ENCODE measurements at regions not wholly inside any gene's neighbourhood (a gene's known extent, or its start where the extent isn't known, plus 50 kb on each side); places are given as distances from the start of the nearest gene placed in this dataset.

DNA sequence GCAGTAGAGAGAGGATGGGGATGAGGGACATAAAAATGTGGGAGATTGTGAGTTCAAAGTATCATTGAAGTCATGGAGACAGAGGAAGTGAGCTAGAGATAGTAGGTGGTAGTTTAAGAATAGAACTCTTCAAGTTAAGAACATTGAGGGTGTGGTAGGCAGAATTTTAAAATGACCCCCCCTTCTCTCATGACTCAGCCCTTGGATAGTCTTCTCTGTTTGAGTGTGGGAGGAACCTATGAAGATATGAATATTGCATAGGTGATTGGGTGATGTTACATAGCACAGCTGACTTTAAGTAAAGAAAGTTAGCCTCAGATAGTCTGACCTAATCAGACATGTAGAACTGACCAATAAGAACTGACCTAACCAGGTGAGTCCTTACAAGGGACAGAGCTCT lies 418.6 kb downstream of the FOXO1 start:
- DNase-seq (ENCODE audit: low read depth) = no peak

DNA sequence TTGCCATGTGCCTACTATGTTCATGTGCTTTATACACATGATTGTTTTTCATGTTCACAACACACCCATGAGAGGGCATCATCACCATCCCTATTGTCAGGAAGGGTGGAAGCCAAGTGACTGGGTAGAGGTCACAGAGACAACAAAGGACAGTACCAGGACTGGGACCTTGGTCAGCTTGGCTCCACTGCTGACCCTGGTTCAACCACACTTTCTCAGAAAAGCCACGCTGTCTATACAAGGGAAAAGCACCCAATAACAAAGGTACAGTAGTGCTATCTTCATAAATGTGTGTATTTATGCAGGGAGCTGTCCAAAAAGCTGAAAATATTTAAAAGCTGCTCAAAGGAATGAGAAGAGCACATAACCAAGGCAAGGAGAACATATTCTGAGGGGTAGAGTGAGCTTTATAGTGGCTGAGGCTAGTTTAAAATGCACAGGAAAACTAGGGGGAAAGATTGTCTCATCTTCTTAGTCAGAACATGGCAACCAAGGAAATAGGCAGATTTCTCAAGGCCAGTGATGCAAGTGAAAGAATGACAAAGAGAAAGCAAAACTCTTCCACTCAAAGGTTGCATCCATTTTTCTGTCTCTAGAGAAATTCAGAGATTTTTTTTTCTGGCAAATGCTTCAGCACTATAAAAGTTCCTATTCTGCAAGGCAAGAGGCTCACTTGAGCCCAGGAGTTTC lies 415.0 kb downstream of the FOXO1 start:
- DNase-seq (ENCODE audit: low read depth) = peak; percentile 19

DNA sequence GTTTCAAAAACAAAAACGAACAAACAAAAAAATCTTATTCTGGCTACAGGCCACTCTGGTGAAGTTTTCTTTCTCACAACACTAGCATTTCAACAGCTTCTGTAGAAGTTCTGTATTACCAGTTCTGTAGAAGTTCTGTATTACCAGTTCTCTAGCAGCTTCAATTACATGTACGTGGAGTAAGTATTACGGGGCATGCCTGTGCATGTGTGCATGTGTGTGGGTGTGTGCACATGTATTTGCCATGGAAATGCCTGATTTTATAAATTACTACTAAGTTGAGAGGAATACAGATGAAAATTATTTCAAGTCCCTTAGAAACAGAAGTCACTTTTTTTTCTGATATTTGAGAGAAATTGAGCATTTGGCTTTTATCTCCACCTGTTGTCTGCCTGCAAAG lies 414.2 kb downstream of the FOXO1 start:
- DNase-seq (ENCODE audit: low read depth) = no peak

DNA sequence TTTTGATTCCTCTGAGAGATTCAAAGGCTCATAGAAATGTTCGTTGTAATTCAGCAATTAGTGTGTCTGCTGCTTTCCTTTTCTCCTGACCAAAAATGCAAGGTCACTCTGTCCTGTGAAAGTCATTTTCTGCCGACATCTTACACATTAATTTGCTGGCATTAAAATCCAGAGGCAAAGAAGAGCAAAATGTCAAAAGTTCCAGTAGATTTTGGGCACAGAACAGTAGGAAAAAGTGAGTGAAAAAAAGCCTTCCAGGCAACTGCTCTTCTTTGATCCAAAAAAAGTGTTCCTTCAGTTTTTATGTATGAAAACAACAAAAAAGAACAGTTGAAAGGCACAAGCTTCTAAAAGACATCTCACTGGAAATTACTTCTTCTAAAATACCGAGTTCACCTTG lies 413.8 kb downstream of the FOXO1 start:
- no peak for DNase-seq (ENCODE audit: low read depth)

DNA sequence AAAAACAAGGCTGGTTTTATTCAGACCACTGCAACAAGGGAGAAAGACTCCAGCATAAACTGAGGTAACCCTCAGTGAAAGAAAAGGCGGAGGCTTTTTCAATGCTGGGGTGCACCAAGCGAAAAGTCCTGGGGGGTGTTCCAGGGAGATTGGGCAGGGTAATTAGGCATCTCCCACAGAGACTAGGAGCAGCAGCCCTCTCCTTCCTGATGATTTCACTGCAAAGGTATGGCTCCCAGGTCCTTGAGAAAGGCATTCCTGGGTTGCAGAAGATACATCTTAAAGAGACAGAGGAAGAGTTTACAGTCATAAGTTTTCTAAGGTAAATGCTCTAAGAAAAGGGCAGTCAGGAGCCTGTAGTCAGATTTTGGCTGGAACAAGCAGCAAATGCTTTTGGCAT lies 412.0 kb downstream of the FOXO1 start:
- peak; percentile 50 for DNase-seq (ENCODE audit: low read depth)

DNA sequence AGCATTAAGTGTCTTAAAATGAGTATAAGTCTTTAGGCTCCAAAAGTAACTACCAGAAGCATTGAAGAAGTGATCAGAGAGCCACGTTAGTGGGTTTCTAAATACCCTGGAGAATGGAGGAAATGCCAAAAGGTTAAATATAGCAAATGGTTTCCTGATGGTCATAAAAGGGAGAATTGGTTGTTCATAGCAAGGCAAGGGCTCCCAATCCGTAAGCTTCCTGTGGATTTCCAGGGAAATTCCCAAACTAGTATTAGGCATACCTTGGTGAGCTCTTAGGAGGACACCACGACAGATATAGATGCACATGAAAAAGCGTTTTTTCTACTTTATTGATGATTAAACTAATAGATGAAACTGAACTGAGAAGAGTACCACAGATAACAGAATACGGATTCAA lies 410.9 kb downstream of the FOXO1 start:
- no peak for DNase-seq (ENCODE audit: low read depth)

DNA sequence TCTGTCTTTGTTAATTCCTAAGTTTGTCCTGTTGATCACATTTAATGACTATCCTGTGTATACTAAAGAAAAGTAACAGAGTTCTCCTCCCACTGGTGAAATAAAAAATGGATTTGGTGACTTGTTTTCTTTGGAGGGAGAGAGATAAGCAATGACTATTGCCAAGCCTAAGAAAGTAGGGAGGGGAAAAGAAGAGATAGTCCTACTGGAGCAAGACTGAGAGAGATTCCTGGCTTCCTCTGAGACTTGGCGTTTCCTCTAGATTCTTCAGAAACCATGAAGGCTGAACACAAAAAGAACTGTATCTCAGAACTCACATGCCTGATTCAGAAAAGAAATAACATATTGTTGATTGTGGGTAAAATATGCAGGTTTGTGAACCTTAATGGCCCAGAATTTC lies 406.5 kb downstream of the FOXO1 start:
- DNase-seq (ENCODE audit: low read depth) = no peak

DNA sequence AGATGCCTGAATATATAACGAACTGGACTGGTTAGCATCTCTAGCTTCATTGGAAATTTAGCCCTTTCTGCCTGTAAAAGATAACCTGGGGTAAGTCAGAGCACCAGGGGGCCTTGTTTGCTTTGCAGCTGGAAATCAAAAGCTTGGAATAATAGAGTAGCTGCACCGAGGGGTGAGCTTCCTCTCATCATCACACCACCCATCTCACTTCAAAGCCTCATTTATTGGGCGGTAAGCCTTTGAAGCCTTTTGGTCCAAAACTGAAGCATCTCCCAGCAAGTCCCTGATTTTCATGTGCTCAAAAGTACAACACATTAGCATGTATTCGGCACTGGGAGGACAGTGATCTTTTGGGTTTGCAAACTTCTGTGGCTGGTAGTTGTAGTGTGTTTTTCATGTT lies 405.1 kb downstream of the FOXO1 start:
- DNase-seq (ENCODE audit: low read depth) = no peak

DNA sequence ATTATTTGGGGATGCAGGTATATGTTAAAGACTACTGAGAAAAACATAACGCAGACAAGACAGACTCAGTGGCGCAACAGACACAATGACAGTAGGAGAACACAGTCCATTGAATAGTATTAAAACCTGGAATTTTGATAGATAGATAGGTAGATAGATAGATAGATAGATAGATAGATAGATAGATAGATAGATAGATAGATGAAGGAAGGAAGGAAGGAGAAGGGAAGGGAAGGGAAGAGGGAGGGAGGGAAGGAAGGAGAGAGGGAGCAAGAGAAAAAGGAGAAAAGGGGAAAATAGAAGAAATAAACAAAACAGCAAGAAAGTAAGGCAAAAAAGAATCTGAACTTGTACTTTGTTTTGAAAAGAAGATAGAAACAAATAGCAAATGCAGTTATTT lies 404.5 kb downstream of the FOXO1 start:
- no peak for DNase-seq (ENCODE audit: low read depth)

DNA sequence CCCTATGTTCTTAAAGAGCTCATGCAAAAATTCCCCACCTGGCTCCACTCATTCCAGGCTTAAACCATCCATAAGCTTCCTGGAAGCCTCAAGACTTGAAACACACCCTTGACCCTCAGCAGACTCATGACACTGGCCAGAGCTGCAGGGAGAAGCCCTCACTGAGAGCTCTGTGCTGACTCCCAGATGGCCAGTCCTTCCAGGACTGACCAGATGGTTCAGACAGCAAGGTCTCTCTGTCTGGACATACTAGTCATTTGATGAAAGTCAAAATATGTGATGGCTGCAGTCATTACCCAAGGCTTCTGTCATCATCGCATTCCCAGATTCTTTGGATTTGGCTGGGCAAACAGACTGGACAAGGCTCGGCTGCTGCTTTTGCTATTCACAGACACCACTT lies 397.4 kb downstream of the FOXO1 start:
- DNase-seq (ENCODE audit: low read depth) = no peak

DNA sequence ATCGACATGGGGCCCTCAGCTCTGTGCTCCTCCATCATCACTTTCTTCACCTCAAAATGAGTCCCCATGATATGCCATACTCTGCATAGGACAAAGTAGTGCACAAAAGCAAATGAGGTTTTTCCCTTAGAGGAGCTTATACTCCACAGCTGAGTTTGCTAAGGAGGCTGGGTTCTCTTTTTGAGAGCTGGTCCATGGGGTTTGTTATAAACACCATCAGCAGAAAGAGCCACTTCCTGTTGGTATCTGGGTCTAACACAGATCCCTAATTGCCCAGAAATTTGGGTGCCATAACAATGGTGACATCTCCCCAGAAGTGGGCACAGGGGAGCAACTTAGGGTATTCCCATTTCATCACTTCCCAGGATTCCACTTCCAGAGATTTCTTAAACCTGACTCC lies 395.7 kb downstream of the FOXO1 start:
- DNase-seq (ENCODE audit: low read depth) = no peak

DNA sequence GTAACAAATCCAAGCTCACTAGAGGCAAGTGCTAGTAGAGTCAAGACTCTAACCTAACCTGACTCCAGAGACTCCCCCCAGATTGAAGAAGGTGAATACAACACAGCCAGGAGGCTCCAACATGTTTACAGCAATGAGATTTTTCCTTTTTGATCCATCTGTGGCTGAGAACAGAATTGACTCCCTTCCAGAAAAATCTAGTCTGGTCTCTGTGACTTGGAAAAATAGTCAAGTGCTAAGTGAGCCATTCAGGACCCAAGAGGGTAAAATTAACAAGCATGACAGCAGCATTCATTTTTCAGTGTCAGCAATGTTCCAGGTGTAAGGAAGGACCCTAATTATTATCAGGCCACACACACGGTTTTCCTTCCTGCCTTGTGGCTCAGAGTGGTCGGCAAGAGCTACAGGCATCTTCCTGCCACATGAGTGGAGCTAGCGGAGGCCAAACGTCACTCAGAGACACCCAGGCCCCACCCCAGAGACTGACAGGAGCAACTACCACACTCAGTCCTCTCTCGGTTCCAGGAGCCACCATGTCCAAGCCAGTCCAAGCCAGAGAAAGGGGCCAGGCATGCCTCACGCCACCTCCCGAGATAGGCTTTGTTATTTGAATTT lies 395.1 kb downstream of the FOXO1 start:
- DNase-seq (ENCODE audit: low read depth) = no peak

DNA sequence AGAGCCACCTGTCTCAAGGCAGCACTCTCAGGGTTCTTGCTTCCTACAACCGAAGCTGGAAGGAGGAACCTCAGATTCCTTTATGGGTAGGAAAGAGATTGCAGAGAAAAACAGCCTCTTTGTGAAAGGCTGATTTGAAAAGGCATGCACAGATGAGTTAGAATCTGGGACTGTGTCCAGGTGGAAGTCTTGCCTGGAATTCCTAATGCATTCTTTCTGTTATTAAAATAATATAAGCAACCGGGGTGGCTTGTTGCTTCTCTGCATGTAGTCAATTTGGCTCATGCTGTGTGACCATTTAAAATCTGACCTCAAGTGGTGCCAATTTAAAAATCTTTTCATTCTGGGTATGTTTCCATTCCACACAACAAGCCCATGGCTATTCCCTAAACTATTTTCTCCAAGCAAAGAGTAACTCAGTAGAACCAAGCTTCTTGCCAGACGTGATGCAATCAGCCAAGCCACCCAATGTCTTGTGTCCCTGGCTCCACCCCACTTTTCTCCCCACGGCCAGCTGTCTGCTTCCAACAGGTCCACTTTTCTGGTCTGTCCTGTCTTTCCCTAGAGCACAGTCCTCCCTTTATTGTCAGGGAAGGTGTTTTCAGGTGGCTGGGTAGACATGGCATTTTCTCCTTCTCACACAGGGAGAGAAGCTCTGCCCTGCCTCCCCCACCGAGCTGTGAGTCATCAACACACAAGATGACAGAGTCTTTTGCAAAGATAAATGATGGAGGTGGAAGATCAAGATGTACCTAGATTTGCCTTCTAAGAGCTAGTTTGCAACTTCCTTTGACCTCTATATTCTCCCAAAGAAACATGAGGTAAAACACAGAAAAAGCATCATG lies 394.3 kb downstream of the FOXO1 start:
- DNase-seq (ENCODE audit: low read depth) = peak; percentile 80

DNA sequence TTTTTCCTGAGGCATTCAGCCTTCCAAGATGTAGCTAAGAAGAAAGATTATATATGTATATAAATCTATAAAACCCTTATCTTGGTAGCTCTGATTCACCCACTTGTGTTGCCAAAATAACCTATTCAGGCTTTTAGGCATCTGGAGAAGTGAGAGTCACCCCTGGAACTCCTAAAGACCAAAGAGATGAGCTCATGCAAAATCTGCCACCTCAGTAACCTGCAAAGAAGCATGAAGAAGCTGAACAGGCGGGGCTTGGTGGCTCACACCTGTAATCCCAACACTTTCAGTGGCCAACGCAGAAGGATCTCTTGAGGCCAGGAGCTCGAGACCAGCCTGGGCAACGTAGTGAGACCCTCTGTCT lies 393.7 kb downstream of the FOXO1 start:
- DNase-seq (ENCODE audit: low read depth) = peak; percentile 70

DNA sequence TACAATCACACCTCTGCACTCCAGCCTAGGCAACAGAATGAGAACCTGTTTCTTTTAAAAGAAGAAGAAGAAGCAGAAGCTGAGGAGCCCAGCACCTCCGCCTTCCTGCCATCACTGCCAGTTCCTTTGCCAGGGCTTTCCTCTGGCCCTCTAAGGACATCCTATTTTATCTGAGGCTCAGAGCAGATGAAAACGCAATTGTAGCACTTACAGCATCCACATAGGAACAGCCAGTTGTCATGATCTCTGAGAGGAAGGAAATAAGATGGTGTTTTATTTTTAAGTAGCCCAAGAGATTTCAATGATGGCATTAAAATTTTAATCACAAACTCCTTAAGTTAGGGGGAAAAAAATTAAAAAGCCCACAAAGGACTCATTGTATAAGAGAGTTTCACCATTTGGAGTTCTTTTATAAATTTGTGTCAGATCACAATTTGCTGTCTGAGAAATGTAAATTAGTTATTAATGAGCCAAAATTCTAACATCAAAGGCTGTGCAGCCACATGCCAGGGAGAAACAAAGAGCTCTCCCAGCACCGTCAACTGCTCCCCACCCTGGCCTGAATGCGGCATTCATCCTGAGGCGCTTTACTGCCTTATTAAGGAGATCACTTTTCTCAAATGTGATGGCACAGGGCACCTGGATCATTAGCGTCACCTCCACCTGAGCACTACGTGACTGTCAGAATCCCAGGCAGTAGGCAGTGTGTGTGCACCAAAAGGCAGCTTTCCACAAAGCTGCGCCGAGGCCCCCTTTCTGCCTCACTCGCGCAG lies 393.0 kb downstream of the FOXO1 start:
- no peak for DNase-seq (ENCODE audit: low read depth)

DNA sequence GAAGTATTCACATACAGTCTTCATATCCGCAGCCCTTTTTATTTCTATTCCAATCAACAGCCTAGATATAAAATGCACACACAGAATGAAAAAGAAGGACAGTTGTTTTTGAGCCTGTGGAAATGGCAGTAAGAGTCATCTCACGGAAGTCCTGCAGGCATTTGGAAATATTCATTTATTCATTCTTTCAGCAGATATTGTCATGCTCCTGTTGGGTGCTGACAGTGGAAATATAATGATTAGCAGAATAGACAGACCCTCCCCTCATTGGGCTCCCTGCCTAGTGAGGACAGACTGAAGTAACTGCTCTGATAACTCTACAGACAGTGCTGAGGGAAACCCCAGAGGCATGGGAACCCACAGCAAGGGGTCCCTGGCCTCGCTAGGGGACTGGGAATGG lies 392.3 kb downstream of the FOXO1 start:
- DNase-seq (ENCODE audit: low read depth) = no peak

DNA sequence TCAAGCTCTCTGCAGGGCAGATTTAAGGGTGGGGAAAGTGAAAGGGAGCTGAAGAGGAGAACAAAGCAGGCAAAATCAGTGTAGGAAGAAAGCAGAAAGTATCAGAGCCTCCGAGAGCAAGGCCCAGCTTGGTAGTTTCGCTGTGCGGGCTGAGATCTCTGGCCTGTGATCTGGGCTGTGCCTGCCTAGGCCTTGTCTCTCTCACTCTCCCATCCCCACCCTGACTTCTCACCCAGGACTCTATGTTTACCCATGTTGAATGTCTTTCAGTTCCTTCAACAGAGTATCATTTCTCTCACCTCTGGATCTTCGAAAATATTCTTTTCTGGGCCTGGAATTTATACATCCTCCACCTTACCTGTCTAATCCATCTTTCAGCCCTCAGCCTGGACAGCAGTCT lies 391.3 kb downstream of the FOXO1 start:
- peak; percentile 12 for DNase-seq (ENCODE audit: low read depth)

DNA sequence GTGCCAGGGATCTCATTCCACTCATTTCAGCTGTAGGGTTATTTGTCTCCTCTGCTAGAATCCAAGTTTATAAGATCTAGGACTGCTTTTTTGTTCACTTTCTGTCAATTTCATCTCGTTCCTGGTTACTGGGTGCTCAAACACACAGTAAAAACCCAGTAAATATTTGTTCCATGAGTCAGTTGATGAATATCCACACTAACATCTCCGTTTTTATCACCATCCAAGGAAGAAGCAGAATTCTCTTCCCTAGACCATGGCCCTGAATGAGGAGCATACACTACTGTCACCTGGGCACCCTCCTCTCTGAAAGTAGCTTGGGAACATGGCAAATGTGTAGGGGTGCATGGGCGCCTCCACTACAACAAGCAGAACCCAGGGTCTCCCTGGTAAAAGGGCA lies 390.8 kb downstream of the FOXO1 start:
- peak; percentile 70 for DNase-seq (ENCODE audit: low read depth)

DNA sequence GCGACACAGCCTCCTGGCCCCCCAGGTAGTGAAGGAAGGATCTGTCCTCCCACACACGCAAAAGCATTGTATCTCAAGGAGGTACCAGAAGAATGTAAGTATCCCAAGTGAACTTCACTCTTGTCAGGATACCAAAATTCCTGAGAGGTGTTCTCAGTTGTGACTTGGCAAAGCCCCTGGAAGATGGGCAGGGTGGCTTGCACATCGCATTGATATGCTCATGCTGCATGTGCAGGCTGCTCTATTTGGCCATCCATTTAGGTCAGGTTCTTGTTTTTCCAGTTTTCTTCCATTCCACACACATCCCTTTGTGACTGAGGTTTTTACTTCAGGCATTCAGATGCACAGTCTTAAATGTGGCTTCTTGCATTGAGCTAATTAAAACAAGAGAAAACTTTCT lies 382.8 kb downstream of the FOXO1 start:
- no peak for DNase-seq (ENCODE audit: low read depth)

DNA sequence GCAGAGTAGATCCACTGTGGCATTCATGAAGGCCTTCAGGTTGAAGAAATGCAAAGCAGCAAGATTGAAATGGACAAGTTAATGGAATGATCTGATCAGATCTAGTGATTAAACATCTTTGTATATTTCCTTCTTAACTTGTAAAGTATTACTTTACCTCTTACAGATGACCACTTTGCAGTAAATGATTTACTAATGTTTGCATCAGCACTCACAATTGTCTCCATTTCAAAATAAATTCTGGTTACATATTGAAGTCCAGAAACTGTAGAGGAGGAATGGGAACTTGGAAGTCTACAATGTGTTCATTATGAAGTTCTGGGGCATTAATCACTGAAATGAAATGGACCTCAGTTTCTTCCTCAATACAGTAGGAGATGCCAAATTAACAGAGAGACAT lies 380.8 kb downstream of the FOXO1 start:
- no peak for DNase-seq (ENCODE audit: low read depth)

DNA sequence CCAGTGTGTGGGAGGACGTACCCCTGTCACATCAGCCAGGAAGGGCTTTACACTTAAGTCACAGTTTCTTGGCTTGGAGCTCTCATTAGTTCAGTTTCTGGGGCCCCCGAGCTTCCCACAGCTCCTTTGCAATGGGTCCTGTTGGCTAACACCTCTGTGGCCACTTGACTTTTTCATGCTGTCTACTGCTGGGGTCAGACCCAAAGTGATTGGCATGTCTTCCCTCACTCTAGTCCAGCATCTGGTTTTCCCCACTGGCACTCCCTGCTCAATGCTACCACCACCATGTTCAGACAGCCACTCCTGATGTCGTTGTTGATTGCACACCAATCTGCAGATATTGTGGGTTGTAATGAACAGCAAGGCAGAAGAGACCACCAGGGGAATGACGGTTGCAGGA lies 379.0 kb downstream of the FOXO1 start:
- no peak for DNase-seq (ENCODE audit: low read depth)

DNA sequence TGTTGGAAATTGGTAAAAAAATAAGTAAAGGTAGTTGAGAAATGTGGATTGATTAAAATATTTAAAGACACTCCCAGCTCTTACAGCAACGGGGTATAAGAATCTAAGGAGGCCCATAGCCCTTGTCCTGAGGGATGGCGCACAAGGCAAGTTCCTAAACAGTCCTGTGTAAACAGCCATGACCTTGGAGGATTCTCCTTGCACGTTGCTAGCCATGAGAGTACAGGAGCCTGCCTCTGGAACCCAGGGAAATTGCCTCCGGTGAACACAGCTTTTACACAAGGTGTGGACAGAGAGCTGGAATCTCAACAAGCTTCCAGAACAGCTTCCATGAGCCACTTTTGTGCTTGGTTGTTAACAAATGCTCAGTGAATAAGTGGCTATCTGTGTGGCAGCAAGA lies 378.2 kb downstream of the FOXO1 start:
- DNase-seq (ENCODE audit: low read depth) = no peak
